Ascending aorta (tissue), 2 donors: ENCODE measurements at regions not wholly inside any gene's neighbourhood (a gene's known extent, or its start where the extent isn't known, plus 50 kb on each side); places are given as distances from the start of the nearest gene placed in this dataset.

Experiments
- DNase-seq, 2 donors: peaks; one replicate each; pipeline ENCODE4 v3.0.0-alpha.2; 2019; ENCODE audit warnings: low spot score in 2 of 2
- H3K27ac ChIP-seq, 2 donors: fragments of 200-600 bp; sonication (generic); one replicate each; pipeline ENCODE4 v1.5.1; 2016 to 2017; ENCODE audit warnings: mild to moderate bottlenecking in 1 of 2
- H3K27me3 ChIP-seq: fragments of 200-600 bp; sonication (generic); one replicate; pipeline ENCODE4 v1.5.1; 2017
- H3K36me3 ChIP-seq, 2 donors: fragments of 200-600 bp; sonication (generic); one replicate each; pipeline ENCODE4 v1.5.1; 2016
- H3K4me1 ChIP-seq, 2 donors: fragments of 200-600 bp; sonication (generic); one replicate each; pipeline ENCODE4 v1.5.1; 2016 to 2017; ENCODE audit warnings: mild to moderate bottlenecking in 1 of 2
- H3K4me3 ChIP-seq, 2 donors: fragments of 200-600 bp; sonication (generic); one replicate each; pipeline ENCODE4 v1.5.1; 2016 to 2017; ENCODE audit warnings: mild to moderate bottlenecking in 1 of 2
- H3K9me3 ChIP-seq, 2 donors: fragments of 200-600 bp; sonication (generic); one replicate each; pipeline ENCODE4 v1.5.1; 2016
- CTCF ChIP-seq, 3 experiments: fragments of 200-600 bp in 2 of 3; fragments of 450-650 bp in 1 of 3; sonication (generic) in 2 of 3; IDR thresholded peaks; one replicate each; pipeline ENCODE4 v1.5.1; 2016 to 2019; ENCODE audit warnings: antibody characterized with exemption in 3 of 3, mild to moderate bottlenecking in 1 of 3, moderate library complexity in 1 of 3
- intact Hi-C: fragments of 100-400 bp; cut with DNase I; formaldehyde crosslinking; loops from one replicate; pipeline ENCODE4 v1.15.1; 2023

GRCh38 chr2:138202762-138203161, 238.5 kb downstream of the HNMT start:
- Histone ChIP-seq H3K4me1 (no peaks in the 10 kb centered on the region), H3K27ac (no peak overlapping the region), H3K9me3 (no peaks in the 10 kb centered on the region), H3K36me3 (no peaks in the 10 kb centered on the region), H3K27me3 (no peaks in the 10 kb centered on the region), H3K4me3 (no peak overlapping the region)
- no peak for TF ChIP-seq CTCF (IDR thresholded peaks at IDR 0.05)
- intact Hi-C loops, result no loop called here
- no peak for DNase-seq

- no peak for TF ChIP-seq CTCF (IDR thresholded peaks at IDR 0.05)
- no peak for DNase-seq
- intact Hi-C loops, result no loop called here
These were observed 241.0 kb downstream of the HNMT start for GRCh38 chr2:138205281-138205680.

GRCh38 chr2:138207074-138207930, 243.0 kb downstream of the HNMT start:
- H3K27ac ChIP-seq, result no peak overlapping the region
- no peaks in the 10 kb centered on the region for H3K36me3 ChIP-seq
- DNase-seq, result no peak
- H3K27me3 ChIP-seq, result no peaks in the 10 kb centered on the region
- intact Hi-C loops, result no loop called here
- no peaks in the 10 kb centered on the region for H3K9me3 ChIP-seq
- TF ChIP-seq CTCF (IDR thresholded peaks at IDR 0.05), result no peak
- H3K4me3 ChIP-seq, result no peak overlapping the region
- H3K4me1 ChIP-seq, result no peaks in the 10 kb centered on the region

More at GRCh38 chr2:138205281-138205680, 241.0 kb downstream of the HNMT start:
- no peaks in the 10 kb centered on the region for H3K27me3 ChIP-seq
- no peak overlapping the region for H3K4me3 ChIP-seq
- H3K36me3 ChIP-seq, result no peaks in the 10 kb centered on the region
- no peaks in the 10 kb centered on the region for H3K9me3 ChIP-seq
- no peaks in the 10 kb centered on the region for H3K4me1 ChIP-seq
- H3K27ac ChIP-seq, result no peak overlapping the region

- TF ChIP-seq CTCF (IDR thresholded peaks at IDR 0.05), result no peak
- Histone ChIP-seq H3K9me3 (no peaks in the 10 kb centered on the region), H3K27me3 (no peaks in the 10 kb centered on the region), H3K4me3 (no peak overlapping the region), H3K4me1 (no peaks in the 10 kb centered on the region), H3K27ac (no peak overlapping the region), H3K36me3 (no peaks in the 10 kb centered on the region)
- intact Hi-C loops, result no loop called here
- DNase-seq, result no peak
These were observed 244.7 kb downstream of the HNMT start for GRCh38 chr2:138209009-138209408.

- Histone ChIP-seq H3K9me3 (no peaks in the 10 kb centered on the region), H3K4me3 (no peak overlapping the region), H3K4me1 (no peaks in the 10 kb centered on the region), H3K36me3 (no peaks in the 10 kb centered on the region), H3K27me3 (no peaks in the 10 kb centered on the region), H3K27ac (no peak overlapping the region)
- no peak for DNase-seq
- no peak for TF ChIP-seq CTCF (IDR thresholded peaks at IDR 0.05)
- intact Hi-C loops, result no loop called here
These were observed 246.2 kb downstream of the HNMT start for GRCh38 chr2:138210487-138210886.
